Ishikawa (cell line): ENCODE measurements at regions not wholly inside any gene's neighbourhood (a gene's known extent, or its start where the extent isn't known, plus 50 kb on each side); places are given as distances from the start of the nearest gene placed in this dataset.

Source experiments
- CEBPB ChIP-seq: IDR thresholded peaks from 2 replicates; pipeline ENCODE4 v1.6.1; 2012
- CREB1 ChIP-seq: IDR thresholded peaks from 2 replicates; pipeline ENCODE4 v1.6.1; 2012; ENCODE audit warnings: low read depth
- EGR1 ChIP-seq: IDR thresholded peaks from 2 replicates; pipeline ENCODE4 v1.6.1; 2012
- EP300 ChIP-seq: IDR thresholded peaks from 2 replicates; pipeline ENCODE4 v1.6.1; 2012; ENCODE audit warnings: borderline replicate concordance
- FOXM1 ChIP-seq: IDR thresholded peaks from 2 replicates; pipeline ENCODE4 v1.6.1; 2012; ENCODE audit warnings: low read depth, borderline replicate concordance
- MAX ChIP-seq: IDR thresholded peaks from 2 replicates; pipeline ENCODE4 v1.6.1; 2012
- NFIC ChIP-seq: IDR thresholded peaks from 2 replicates; pipeline ENCODE4 v1.6.1; 2012
- RAD21 ChIP-seq: IDR thresholded peaks from 2 replicates; pipeline ENCODE4 v1.6.1; 2012; ENCODE audit warnings: low read depth
- REST ChIP-seq: IDR thresholded peaks from 2 replicates; pipeline ENCODE4 v1.6.1; 2012; ENCODE audit warnings: low read depth, mild to moderate bottlenecking
- TAF1 ChIP-seq: IDR thresholded peaks from 2 replicates; pipeline ENCODE4 v1.6.1; 2012; ENCODE audit warnings: low read depth, mild to moderate bottlenecking
- TCF12 ChIP-seq: IDR thresholded peaks from 2 replicates; pipeline ENCODE4 v1.6.1; 2012; ENCODE audit warnings: low read depth
- TEAD4 ChIP-seq: IDR thresholded peaks from 2 replicates; pipeline ENCODE4 v1.6.1; 2012
- YY1 ChIP-seq: IDR thresholded peaks from 2 replicates; pipeline ENCODE4 v1.6.1; 2012; ENCODE audit warnings: low read depth
- ZBTB7A ChIP-seq: IDR thresholded peaks from 2 replicates; pipeline ENCODE4 v1.6.1; 2012; ENCODE audit warnings: low read depth
- TF ChIP-seq, protein P1 (sequence below): IDR thresholded peaks from 2 replicates; pipeline ENCODE4 v1.6.1; 2012

DNA sequence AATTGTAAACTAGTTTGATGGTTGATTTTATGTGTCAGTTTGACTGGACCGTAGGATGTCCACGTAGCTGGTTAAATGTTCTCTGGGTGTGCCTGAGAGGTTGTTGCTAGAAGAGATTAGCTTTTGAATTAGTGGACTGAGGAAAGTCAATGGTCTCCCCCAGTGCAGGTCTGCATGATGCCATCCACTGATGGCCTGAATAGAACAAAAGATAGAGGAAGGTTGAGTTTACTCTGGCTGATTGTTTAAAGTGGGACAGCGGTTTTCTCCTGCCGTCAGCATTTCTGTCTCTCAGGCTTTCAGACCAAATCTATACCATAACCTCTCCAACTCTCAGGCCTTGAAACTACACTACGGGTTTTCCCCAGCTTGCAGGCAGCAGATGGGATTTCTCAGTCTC, 899.2 kb upstream of the WWC1 start:
- TF ChIP-seq RAD21, result no peak
- no peak for TF ChIP-seq TCF12
- no peak for TF ChIP-seq TEAD4
- TF ChIP-seq EGR1, result no peak

DNA sequence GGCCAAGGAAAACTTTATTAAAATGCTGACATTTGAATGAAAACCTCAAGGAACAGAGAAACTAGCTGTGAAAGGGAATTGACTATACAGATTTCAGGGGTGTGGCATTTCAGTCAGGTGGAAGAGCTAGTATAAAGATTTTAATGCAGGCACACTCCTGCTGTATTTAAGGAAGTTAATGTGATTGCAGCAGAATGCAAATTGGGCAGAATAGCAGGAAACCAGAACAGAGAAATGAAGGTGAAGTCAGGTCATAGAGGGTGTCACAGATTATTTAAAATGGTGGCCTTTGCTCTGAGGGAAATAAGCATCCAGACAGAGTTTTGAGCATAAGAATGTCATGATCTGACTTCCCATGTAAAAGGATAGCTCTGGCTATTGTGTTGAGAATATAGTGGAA, 898.1 kb upstream of the WWC1 start:
- TF ChIP-seq RAD21 (no peak), MAX (no peak), FOXM1 (no peak), CREB1 (no peak), CEBPB (no peak), TCF12 (no peak), EGR1 (no peak), TEAD4 (no peak), TAF1 (no peak), EP300 (no peak), NFIC (no peak), ZBTB7A (no peak)
- TF ChIP-seq, protein P1, sequence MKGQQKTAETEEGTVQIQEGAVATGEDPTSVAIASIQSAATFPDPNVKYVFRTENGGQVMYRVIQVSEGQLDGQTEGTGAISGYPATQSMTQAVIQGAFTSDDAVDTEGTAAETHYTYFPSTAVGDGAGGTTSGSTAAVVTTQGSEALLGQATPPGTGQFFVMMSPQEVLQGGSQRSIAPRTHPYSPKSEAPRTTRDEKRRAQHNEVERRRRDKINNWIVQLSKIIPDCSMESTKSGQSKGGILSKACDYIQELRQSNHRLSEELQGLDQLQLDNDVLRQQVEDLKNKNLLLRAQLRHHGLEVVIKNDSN, result no peak

- TF ChIP-seq TAF1 (no peak), FOXM1 (no peak), REST (no peak), TCF12 (no peak), RAD21 (no peak), YY1 (no peak), ZBTB7A (no peak), EGR1 (no peak), NFIC (no peak)
- TF ChIP-seq, protein P1, result no peak
Observed at GRCh38 chr5:167402671-167403070, 888.8 kb upstream of the WWC1 start.

DNA sequence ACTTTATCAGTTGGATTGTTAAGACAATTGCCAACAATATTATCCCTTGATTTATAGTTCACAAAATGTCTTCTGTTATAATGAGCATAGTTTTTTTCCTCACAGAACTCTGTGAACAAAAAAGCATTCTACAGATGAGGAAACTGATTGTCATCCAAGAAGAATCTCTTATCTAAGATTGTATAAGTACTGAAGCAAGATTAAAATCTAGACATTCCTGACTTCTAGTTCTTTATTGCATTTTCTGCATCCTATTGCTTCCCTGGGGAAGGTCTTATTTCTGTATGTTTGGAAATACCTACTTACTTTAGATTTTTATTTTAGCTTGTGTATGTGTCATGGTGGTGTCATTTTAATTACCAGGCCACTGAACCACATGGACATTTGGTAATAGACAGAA, 884.9 kb upstream of the WWC1 start:
- no peak for TF ChIP-seq EP300
- no peak for TF ChIP-seq CREB1

DNA sequence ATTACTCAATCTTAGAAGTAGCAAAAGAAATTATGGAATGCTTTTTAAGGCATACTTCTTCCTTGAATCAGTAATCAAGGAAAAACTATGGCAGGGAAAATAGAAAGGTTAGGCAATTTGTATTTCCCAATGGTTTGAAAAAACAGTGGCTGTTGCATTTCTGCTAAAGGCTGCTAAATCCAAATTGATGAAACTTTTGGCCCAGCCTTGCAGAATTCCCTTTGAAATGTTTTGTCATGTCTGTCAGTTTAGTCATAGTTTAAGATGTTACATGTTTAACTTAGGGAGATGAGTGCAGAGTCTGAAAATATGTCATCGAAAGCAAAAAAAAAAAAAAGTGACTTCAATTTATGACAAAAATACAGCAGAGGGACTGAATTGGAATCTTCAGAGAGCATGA, 878.9 kb upstream of the WWC1 start:
- TF ChIP-seq, protein P1, result no peak
- no peak for TF ChIP-seq NFIC
- no peak for TF ChIP-seq TEAD4
- no peak for TF ChIP-seq RAD21
- TF ChIP-seq CREB1, result no peak
- no peak for TF ChIP-seq ZBTB7A
- no peak for TF ChIP-seq EP300
- TF ChIP-seq EGR1, result no peak
- TF ChIP-seq MAX, result no peak
- TF ChIP-seq REST, result no peak
- TF ChIP-seq FOXM1, result no peak
- no peak for TF ChIP-seq YY1
- no peak for TF ChIP-seq CEBPB
- TF ChIP-seq TCF12, result no peak
- no peak for TF ChIP-seq TAF1

DNA sequence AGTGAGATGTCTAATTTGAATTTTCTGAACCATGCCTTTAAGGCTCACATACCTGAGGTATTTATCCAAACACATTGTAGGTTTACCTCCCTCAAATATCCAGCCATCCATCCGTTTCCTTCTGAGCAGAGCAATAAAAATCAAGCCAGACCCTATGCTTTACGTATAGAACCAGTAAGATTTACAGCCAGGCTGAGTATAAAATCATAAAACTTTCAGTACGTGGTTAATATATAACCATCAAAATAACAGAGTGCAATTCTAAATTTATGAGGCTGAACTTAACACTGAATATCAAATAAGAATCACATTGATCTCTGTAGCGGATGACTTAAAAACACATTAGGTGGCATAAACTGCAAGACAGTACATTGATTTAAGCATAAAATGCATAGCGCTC, 877.9 kb upstream of the WWC1 start:
- TF ChIP-seq TAF1 (no peak), NFIC (no peak)

GRCh38 chr5:167414611-167415010, 876.8 kb upstream of the WWC1 start:
- TF ChIP-seq FOXM1 (no peak), TEAD4 (no peak), CREB1 (no peak), CEBPB (no peak), ZBTB7A (no peak), MAX (no peak), REST (no peak), YY1 (no peak), EP300 (no peak), NFIC (no peak), EGR1 (no peak), TCF12 (no peak), TAF1 (no peak), RAD21 (no peak)
- TF ChIP-seq, protein P1, result no peak
